ENCODE measurements at regions not wholly inside any gene's neighbourhood (a gene's known extent, or its start where the extent isn't known, plus 50 kb on each side); places are given as distances from the start of the nearest gene placed in this dataset.

DNA sequence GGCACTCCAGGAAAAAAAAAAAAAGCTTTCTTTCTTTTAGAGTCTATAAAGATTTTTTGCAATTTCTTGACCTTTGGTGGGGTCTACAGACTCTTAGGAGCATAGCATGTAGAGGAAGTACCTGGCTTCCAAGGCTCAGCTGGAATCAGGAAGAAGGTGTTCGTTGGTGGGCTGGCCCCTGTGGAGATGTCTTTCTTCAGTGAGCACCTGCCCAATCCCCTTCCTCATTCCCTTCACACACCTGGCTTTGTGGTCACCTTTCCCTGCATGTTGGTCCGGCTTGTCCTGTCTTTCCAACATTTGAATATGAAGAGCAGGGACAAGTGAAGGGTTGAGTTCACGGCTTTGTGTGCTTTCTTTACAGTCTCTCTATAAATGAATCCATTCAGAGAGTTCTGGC is 352.4 kb downstream of the HAPSTR1 start:
- Mint-ChIP-seq H3K4me1 (no peaks in the 10 kb centered on the region), H3K27me3 (no peaks in the 10 kb centered on the region), H3K9me3 (peaks cover 3 to 12% (median 8%) of the 10 kb centered on the region in 8 donors), H3K4me3 (no peak overlapping the region), H3K27ac (no peak overlapping the region), H3K36me3 (no peaks in the 10 kb centered on the region)
- Histone ChIP-seq H3K9me3 (ENCODE audit: control insufficient read depth in 1 of 2, low read length in 2 of 2) (no peaks in the 10 kb centered on the region), H3K27ac (ENCODE audit: low read depth, low read length) (no peak overlapping the region), H3K27me3 (ENCODE audit: insufficient read depth, low read length) (no peaks in the 10 kb centered on the region), H3K36me3 (ENCODE audit: insufficient read depth, low read length) (no peaks in the 10 kb centered on the region), H3K4me3 (ENCODE audit: low read length in 2 of 2) (no peak overlapping the region), H3K4me1 (ENCODE audit: insufficient read depth, low read length) (no peaks in the 10 kb centered on the region)
- intact Hi-C loops (cut with micrococcal nuclease) = no loop called here
- no peak for DNase-seq
- ChIA-PET POLR2A (ENCODE audit: partially characterized antibody) (no interaction called here), CTCF (ENCODE audit: partially characterized antibody) (no interaction called here)

DNA sequence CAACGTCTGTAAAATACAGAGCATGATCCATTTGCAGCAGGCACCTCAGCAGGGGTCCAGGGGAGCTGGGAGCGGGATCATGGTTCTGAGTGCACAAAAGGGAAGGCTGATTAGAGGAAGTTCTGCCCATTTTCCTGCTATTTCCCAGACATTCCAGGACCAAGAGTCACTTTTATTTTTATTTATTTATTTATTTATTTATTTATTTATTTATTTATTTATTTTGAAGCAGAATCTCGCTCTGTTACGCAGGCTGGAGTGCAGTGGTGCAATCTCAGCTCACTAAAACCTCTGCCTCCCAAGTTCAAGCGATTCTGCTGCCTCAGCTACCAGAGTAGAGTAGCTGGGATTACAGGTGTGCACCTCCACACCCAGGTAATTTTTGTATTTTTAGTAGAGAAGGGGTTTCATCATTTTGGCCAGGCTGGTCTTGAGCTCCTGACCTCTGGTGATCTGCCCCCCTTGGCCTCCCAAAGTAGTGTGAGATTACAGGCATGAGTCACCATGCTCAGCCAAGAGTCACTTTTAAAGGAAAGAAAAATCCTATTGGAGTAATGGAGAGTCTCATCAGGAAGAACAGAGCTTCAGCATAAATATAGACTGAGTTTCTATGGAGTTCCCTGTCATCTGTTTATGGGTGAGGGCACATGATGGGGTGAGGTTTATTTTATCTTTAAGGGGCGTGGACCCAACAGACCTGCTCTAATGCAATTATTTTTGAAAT is 355.2 kb downstream of the HAPSTR1 start:
- H3K27ac ChIP-seq (ENCODE audit: low read depth, low read length) = no peak overlapping the region
- peaks cover 3 to 23% (median 17%) of the 10 kb centered on the region in 8 donors for H3K9me3 Mint-ChIP-seq
- H3K36me3 ChIP-seq (ENCODE audit: insufficient read depth, low read length) = no peaks in the 10 kb centered on the region
- no peaks in the 10 kb centered on the region for H3K4me1 ChIP-seq (ENCODE audit: insufficient read depth, low read length)
- ChIA-PET POLR2A (ENCODE audit: partially characterized antibody) (no interaction called here), CTCF (ENCODE audit: partially characterized antibody) (no interaction called here)
- peaks cover 0 to 6% of the 10 kb centered on the region in 2 donors for H3K9me3 ChIP-seq (ENCODE audit: control insufficient read depth in 1 of 2, low read length in 2 of 2)
- no peaks in the 10 kb centered on the region for H3K4me1 Mint-ChIP-seq
- H3K27me3 ChIP-seq (ENCODE audit: insufficient read depth, low read length) = no peaks in the 10 kb centered on the region
- no peaks in the 10 kb centered on the region for H3K36me3 Mint-ChIP-seq
- no peak overlapping the region for H3K27ac Mint-ChIP-seq
- H3K27me3 Mint-ChIP-seq = no peaks in the 10 kb centered on the region
- H3K4me3 Mint-ChIP-seq = no peak overlapping the region
- no peak for DNase-seq
- intact Hi-C loops (cut with micrococcal nuclease) = no loop called here
- H3K4me3 ChIP-seq (ENCODE audit: low read length in 2 of 2) = no peak overlapping the region

GRCh38 chr16:9447195-9447551 is 355.7 kb downstream of the HAPSTR1 start:
- Histone ChIP-seq H3K27ac (ENCODE audit: low read depth, low read length) (no peak overlapping the region), H3K4me1 (ENCODE audit: insufficient read depth, low read length) (no peaks in the 10 kb centered on the region), H3K9me3 (ENCODE audit: control insufficient read depth in 1 of 2, low read length in 2 of 2) (peaks cover 0 to 6% of the 10 kb centered on the region in 2 donors), H3K4me3 (ENCODE audit: low read length in 2 of 2) (no peak overlapping the region), H3K36me3 (ENCODE audit: insufficient read depth, low read length) (no peaks in the 10 kb centered on the region), H3K27me3 (ENCODE audit: insufficient read depth, low read length) (no peaks in the 10 kb centered on the region)
- ChIA-PET POLR2A (ENCODE audit: partially characterized antibody) (no interaction called here), CTCF (ENCODE audit: partially characterized antibody) (no interaction called here)
- H3K4me1 Mint-ChIP-seq = no peaks in the 10 kb centered on the region
- H3K27me3 Mint-ChIP-seq = no peaks in the 10 kb centered on the region
- intact Hi-C loops (cut with micrococcal nuclease) = no loop called here
- no peaks in the 10 kb centered on the region for H3K36me3 Mint-ChIP-seq
- DNase-seq = no peak
- H3K4me3 Mint-ChIP-seq = no peak overlapping the region
- peaks cover 3 to 24% (median 17%) of the 10 kb centered on the region in 8 donors for H3K9me3 Mint-ChIP-seq
- no peak overlapping the region for H3K27ac Mint-ChIP-seq

DNA sequence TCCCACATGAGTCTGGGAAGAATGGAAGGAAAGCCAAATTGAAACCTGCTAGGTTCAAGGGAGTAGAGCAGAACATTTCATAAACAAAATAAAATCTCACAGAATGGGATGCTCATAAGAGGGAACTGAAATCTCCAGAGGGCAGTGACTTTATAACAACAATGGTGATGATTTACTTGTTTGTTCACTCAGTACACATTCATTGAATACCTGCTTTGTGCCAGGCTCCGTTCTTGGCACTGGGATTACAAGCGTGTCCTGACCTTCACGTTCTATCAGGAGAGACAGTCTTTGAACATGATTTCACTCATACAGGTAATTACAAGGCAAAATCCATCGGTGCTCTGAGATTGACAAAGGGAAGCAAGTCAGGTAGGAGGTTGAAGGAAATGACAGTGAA is 356.3 kb downstream of the HAPSTR1 start:
- no peak overlapping the region for H3K4me3 Mint-ChIP-seq
- CTCF ChIA-PET (ENCODE audit: partially characterized antibody) = no interaction called here

GRCh38 chr16:9449597-9449996 is 358.2 kb downstream of the HAPSTR1 start:
- Histone ChIP-seq H3K27ac (ENCODE audit: low read depth, low read length) (no peak overlapping the region), H3K27me3 (ENCODE audit: insufficient read depth, low read length) (no peaks in the 10 kb centered on the region), H3K9me3 (ENCODE audit: control insufficient read depth in 1 of 2, low read length in 2 of 2) (peaks cover 0 to 6% of the 10 kb centered on the region in 2 donors), H3K36me3 (ENCODE audit: insufficient read depth, low read length) (no peaks in the 10 kb centered on the region), H3K4me1 (ENCODE audit: insufficient read depth, low read length) (no peaks in the 10 kb centered on the region), H3K4me3 (ENCODE audit: low read length in 2 of 2) (no peak overlapping the region)
- no peak overlapping the region for H3K4me3 Mint-ChIP-seq
- intact Hi-C loops (cut with micrococcal nuclease) = no loop called here
- POLR2A ChIA-PET (ENCODE audit: partially characterized antibody) = no interaction called here
- H3K36me3 Mint-ChIP-seq = no peaks in the 10 kb centered on the region
- CTCF ChIA-PET (ENCODE audit: partially characterized antibody) = no interaction called here
- DNase-seq = no peak
- peak overlapping the region in 1 of 7 donors; percentile 8 for H3K27ac Mint-ChIP-seq
- peaks cover 4 to 35% (median 25%) of the 10 kb centered on the region in 8 donors for H3K9me3 Mint-ChIP-seq
- no peaks in the 10 kb centered on the region for H3K27me3 Mint-ChIP-seq
- no peaks in the 10 kb centered on the region for H3K4me1 Mint-ChIP-seq

More for the DNA sequence above, 356.3 kb downstream of the HAPSTR1 start:
- H3K27me3 Mint-ChIP-seq = no peaks in the 10 kb centered on the region
- Histone ChIP-seq H3K27ac (ENCODE audit: low read depth, low read length) (no peak overlapping the region), H3K4me3 (ENCODE audit: low read length in 2 of 2) (no peak overlapping the region), H3K9me3 (ENCODE audit: control insufficient read depth in 1 of 2, low read length in 2 of 2) (peaks cover 0 to 6% of the 10 kb centered on the region in 2 donors), H3K4me1 (ENCODE audit: insufficient read depth, low read length) (no peaks in the 10 kb centered on the region), H3K36me3 (ENCODE audit: insufficient read depth, low read length) (no peaks in the 10 kb centered on the region), H3K27me3 (ENCODE audit: insufficient read depth, low read length) (no peaks in the 10 kb centered on the region)
- H3K9me3 Mint-ChIP-seq = peaks cover 3 to 27% (median 18%) of the 10 kb centered on the region in 8 donors
- intact Hi-C loops (cut with micrococcal nuclease) = no loop called here
- no peaks in the 10 kb centered on the region for H3K36me3 Mint-ChIP-seq
- no peak overlapping the region for H3K27ac Mint-ChIP-seq
- POLR2A ChIA-PET (ENCODE audit: partially characterized antibody) = no interaction called here
- DNase-seq = no peak
- H3K4me1 Mint-ChIP-seq = no peaks in the 10 kb centered on the region

- H3K4me3 ChIP-seq (ENCODE audit: low read length in 2 of 2) = no peak overlapping the region
- DNase-seq = no peak
- no peaks in the 10 kb centered on the region for H3K4me1 ChIP-seq (ENCODE audit: insufficient read depth, low read length)
- Mint-ChIP-seq H3K4me1 (no peaks in the 10 kb centered on the region), H3K9me3 (peaks cover 5 to 23% (median 13%) of the 10 kb centered on the region in 8 donors), H3K36me3 (no peaks in the 10 kb centered on the region), H3K27ac (no peak overlapping the region), H3K4me3 (no peak overlapping the region), H3K27me3 (peaks cover 0 to 1% of the 10 kb centered on the region in 2 donors)
- ChIA-PET POLR2A (ENCODE audit: partially characterized antibody) (no interaction called here), CTCF (ENCODE audit: partially characterized antibody) (no interaction called here)
- H3K27me3 ChIP-seq (ENCODE audit: insufficient read depth, low read length) = no peaks in the 10 kb centered on the region
- no peak overlapping the region for H3K27ac ChIP-seq (ENCODE audit: low read depth, low read length)
- intact Hi-C loops (cut with micrococcal nuclease) = no loop called here
- H3K9me3 ChIP-seq (ENCODE audit: control insufficient read depth in 1 of 2, low read length in 2 of 2) = peaks cover 0 to 3% of the 10 kb centered on the region in 2 donors
- no peaks in the 10 kb centered on the region for H3K36me3 ChIP-seq (ENCODE audit: insufficient read depth, low read length)
These were observed 365.8 kb downstream of the HAPSTR1 start for GRCh38 chr16:9457215-9457614.

DNA sequence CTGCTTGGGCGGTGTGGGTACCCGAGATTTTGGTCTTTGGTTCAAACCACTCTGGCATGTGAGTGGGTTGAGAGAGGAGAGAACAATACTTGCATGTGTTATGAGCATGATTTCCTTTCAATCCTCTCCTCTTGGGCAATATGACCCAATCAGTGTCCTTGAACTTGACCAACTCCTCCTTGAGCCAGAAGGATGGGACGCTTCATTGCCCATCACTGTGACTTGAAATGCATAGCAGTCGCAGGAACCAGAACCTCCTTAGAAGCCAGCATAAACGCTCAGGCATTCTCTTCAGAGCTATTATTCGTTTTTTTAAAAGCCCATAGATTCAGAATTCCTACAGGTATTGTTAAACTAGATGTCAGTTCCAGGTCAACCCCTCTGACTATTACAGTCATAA is 367.4 kb downstream of the HAPSTR1 start:
- intact Hi-C loops (cut with micrococcal nuclease) = no loop called here
- ChIA-PET CTCF (ENCODE audit: partially characterized antibody) (no interaction called here), POLR2A (ENCODE audit: partially characterized antibody) (no interaction called here)
- DNase-seq = no peak
- no peak overlapping the region for H3K4me3 ChIP-seq (ENCODE audit: low read length in 2 of 2)
- peaks cover 0 to 1% of the 10 kb centered on the region in 2 donors for H3K27me3 Mint-ChIP-seq
- no peak overlapping the region for H3K4me3 Mint-ChIP-seq
- no peaks in the 10 kb centered on the region for H3K36me3 ChIP-seq (ENCODE audit: insufficient read depth, low read length)
- no peaks in the 10 kb centered on the region for H3K4me1 ChIP-seq (ENCODE audit: insufficient read depth, low read length)
- H3K27ac Mint-ChIP-seq = no peak overlapping the region
- peaks cover 0 to 3% of the 10 kb centered on the region in 2 donors for H3K9me3 ChIP-seq (ENCODE audit: control insufficient read depth in 1 of 2, low read length in 2 of 2)
- peaks cover 5 to 20% (median 10%) of the 10 kb centered on the region in 8 donors for H3K9me3 Mint-ChIP-seq
- H3K4me1 Mint-ChIP-seq = no peaks in the 10 kb centered on the region
- H3K36me3 Mint-ChIP-seq = no peaks in the 10 kb centered on the region
- H3K27ac ChIP-seq (ENCODE audit: low read depth, low read length) = no peak overlapping the region
- H3K27me3 ChIP-seq (ENCODE audit: insufficient read depth, low read length) = no peaks in the 10 kb centered on the region

- H3K9me3 Mint-ChIP-seq = peaks cover 0 to 6% (median 0%) of the 10 kb centered on the region in 8 donors
- Histone ChIP-seq H3K4me3 (ENCODE audit: low read length in 2 of 2) (no peak overlapping the region), H3K4me1 (ENCODE audit: insufficient read depth, low read length) (no peaks in the 10 kb centered on the region), H3K27ac (ENCODE audit: low read depth, low read length) (no peak overlapping the region), H3K9me3 (ENCODE audit: control insufficient read depth in 1 of 2, low read length in 2 of 2) (no peaks in the 10 kb centered on the region), H3K36me3 (ENCODE audit: insufficient read depth, low read length) (no peaks in the 10 kb centered on the region), H3K27me3 (ENCODE audit: insufficient read depth, low read length) (no peaks in the 10 kb centered on the region)
- CTCF ChIA-PET (ENCODE audit: partially characterized antibody) = no interaction called here
- POLR2A ChIA-PET (ENCODE audit: partially characterized antibody) = no interaction called here
- H3K27me3 Mint-ChIP-seq = peaks cover 0 to 1% of the 10 kb centered on the region in 2 donors
- DNase-seq = no peak
- no peaks in the 10 kb centered on the region for H3K36me3 Mint-ChIP-seq
- intact Hi-C loops (cut with micrococcal nuclease) = no loop called here
- H3K4me1 Mint-ChIP-seq = no peaks in the 10 kb centered on the region
- H3K27ac Mint-ChIP-seq = no peak overlapping the region
- no peak overlapping the region for H3K4me3 Mint-ChIP-seq
These were observed 371.5 kb downstream of the HAPSTR1 start for GRCh38 chr16:9462984-9463383.
